ENCODE measurements at regions not wholly inside any gene's neighbourhood (a gene's known extent, or its start where the extent isn't known, plus 50 kb on each side); places are given as distances from the start of the nearest gene placed in this dataset.

DNA sequence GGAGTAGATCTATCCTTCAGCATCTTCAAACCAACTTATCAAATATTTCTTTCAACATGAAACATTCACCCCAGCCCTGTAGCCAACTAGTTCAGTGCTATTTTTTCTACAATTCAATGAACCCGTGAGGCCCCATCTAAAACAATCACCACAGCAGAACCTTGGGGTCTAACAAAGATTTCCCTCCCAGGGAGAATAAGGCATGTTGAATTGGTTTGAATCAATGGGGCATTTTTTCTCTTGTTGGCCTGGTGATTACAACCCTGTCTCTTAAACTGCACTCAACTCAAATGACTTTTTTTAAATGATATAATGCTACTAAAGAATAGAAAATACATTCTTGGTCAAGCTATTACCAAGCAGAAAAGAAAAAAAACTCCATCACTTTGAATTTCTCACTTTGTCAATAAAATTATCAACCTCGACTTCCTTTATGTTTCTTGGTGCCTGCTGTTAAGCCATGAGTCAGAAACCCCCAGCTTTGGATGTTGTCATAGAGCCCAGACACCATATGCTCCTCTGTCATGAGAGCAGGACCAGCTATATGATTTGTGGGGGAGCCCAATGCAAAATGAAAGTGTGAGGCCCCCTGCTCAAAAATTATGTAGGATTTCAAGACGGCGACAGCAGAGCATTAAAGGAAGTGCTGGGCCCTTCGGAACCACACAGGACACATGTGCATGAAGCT, 282.4 kb downstream of the MEIS1 start:
- TF ChIP-seq, protein P1, sequence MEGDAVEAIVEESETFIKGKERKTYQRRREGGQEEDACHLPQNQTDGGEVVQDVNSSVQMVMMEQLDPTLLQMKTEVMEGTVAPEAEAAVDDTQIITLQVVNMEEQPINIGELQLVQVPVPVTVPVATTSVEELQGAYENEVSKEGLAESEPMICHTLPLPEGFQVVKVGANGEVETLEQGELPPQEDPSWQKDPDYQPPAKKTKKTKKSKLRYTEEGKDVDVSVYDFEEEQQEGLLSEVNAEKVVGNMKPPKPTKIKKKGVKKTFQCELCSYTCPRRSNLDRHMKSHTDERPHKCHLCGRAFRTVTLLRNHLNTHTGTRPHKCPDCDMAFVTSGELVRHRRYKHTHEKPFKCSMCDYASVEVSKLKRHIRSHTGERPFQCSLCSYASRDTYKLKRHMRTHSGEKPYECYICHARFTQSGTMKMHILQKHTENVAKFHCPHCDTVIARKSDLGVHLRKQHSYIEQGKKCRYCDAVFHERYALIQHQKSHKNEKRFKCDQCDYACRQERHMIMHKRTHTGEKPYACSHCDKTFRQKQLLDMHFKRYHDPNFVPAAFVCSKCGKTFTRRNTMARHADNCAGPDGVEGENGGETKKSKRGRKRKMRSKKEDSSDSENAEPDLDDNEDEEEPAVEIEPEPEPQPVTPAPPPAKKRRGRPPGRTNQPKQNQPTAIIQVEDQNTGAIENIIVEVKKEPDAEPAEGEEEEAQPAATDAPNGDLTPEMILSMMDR (conservative IDR thresholded peaks at IDR 0.05; ENCODE audit: low read depth, low read length): no peak
- no peak overlapping the region for H3K4me3 ChIP-seq (ENCODE audit: low read depth, low read length)
- DNase-seq (ENCODE audit: low read depth): no peak

DNA sequence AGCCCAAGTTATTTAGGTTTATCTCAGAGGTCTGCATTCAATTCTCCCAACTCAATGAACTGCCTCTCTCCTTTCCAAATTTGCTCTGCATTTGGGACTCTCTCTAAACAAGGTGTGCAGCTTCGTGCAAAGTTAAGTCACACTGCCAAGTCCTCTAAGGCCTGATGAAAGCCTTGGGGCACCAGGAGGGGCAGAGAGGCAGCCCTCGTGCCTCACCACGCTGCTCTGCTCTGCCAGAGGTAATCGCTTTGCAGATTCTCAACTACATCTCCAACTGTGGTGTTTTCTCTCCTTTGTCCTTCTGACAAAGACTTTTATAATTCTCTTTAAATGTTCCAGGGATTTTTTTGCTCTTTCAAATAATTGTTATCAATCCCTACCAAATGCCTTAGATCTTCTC, 283.0 kb downstream of the MEIS1 start:
- TF ChIP-seq, protein P1 (conservative IDR thresholded peaks at IDR 0.05; ENCODE audit: low read depth, low read length): no peak
- no peak overlapping the region for H3K4me3 ChIP-seq (ENCODE audit: low read depth, low read length)
- no peak for DNase-seq (ENCODE audit: low read depth)

DNA sequence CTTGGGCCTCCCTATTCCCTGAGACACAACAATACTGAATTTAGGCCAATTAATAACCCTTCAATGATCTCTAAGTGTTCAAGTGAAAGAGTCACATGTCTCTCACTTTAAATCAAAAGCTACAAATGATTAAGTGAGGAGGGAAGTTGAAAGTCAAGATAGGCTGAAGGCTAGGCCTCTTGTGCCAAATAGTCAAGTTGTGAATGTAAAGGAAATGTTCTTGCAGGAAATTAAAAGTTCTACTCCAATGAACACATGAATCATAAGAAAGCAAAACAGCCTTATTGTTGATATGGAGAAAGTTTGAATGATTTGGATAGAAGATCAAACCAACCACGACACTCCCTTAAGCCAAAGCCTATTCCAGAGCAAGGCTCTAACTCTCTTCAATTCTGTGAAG, 286.9 kb downstream of the MEIS1 start:
- TF ChIP-seq, protein P1 (conservative IDR thresholded peaks at IDR 0.05; ENCODE audit: low read depth, low read length): no peak
- H3K4me3 ChIP-seq (ENCODE audit: low read depth, low read length): no peak overlapping the region
- peak; percentile 9 for DNase-seq (ENCODE audit: low read depth)

DNA sequence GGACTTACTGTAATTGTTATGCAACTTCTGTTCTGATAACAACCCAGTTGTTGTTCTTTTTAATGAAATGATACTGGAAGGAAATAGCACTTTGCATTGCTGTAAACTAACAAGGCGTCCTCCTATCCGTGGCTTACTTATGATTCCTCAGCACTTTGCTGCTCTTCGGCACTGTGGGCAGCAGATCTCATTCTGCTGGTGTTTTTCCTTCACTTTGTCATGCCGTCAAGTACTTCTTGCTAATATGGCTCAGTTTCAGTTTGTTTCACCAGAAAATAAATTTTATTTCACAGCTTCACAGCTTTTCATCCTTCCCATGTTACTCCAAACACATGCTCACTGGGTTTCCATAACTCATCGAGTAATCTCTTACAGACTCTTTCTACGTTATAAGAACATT, 289.3 kb downstream of the MEIS1 start:
- no peak overlapping the region for H3K4me3 ChIP-seq (ENCODE audit: low read depth, low read length)
- TF ChIP-seq, protein P1 (conservative IDR thresholded peaks at IDR 0.05; ENCODE audit: low read depth, low read length): no peak
- no peak for DNase-seq (ENCODE audit: low read depth)

DNA sequence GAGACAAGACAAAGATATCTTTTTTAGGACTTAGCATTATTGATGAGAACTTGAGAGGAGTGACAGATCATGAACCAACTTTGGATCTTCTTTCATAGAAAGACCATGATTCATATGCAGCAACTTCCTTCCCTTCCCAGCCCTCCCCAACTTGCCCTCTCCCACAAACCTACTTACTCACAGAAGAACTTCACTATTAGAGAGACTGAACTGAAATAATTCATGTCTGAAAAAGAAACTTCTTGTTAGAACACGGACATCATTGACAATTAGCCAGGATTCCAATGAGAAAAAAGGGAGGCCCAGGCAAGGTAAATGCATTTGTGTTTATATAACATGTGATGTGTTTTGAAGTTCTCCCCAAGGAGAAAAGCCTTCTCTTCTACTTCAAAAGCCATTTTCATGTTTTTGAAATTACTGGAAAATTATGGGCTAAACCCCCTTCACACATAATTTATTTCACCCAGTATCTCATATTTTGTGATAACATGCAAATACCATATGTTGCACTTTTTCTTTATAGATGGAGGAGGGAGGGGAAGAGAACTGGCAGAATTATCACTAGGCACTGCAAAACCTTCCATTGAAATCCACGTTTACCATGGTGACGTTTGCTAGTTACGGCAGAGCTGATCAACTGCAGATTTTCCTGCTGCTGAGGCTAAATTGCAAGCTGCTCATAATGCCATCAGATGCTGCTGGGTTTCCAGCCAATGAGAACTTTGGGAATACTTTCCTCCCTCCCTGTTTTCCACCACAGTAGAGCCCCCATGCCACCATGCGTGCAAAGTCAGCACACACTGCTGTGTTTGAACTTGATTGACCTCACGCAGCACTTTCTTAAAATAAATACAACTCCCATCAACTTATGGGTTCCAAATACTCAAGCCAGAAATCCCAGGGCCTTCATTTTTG, 294.7 kb downstream of the MEIS1 start:
- no peak overlapping the region for H3K4me3 ChIP-seq (ENCODE audit: low read depth, low read length)
- no peak for DNase-seq (ENCODE audit: low read depth)
- TF ChIP-seq, protein P1 (conservative IDR thresholded peaks at IDR 0.05; ENCODE audit: low read depth, low read length): no peak

DNA sequence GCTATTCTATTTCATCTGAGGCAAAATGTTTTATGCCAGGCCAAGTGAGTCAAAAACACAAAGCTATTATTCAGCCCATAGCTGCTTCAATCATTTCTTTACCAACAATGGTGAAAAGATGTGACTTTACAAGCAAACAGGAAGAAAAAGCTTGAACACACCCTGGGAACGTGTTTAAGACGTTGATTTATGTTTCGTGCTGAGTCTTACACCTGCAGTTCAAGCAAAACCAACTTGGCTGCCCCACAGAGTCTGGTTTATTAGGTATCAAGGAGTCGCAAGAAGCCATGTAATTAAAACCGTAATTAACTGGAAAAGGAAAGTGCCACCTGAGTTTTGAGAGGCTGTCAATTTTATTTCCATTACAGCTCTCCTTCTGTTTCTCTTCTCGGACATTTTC, 295.5 kb downstream of the MEIS1 start:
- TF ChIP-seq, protein P1 (conservative IDR thresholded peaks at IDR 0.05; ENCODE audit: low read depth, low read length): no peak
- no peak for DNase-seq (ENCODE audit: low read depth)
- H3K4me3 ChIP-seq (ENCODE audit: low read depth, low read length): no peak overlapping the region
